Neural progenitor cell (in vitro differentiated cells): ENCODE measurements at regions not wholly inside any gene's neighbourhood (a gene's known extent, or its start where the extent isn't known, plus 50 kb on each side); places are given as distances from the start of the nearest gene placed in this dataset.

Experiments
- EZH2 ChIP-seq: fragments of 200-600 bp; sonication (generic); IDR thresholded peaks from 2 replicates; pipeline ENCODE4 v1.6.1; 2017; ENCODE audit warnings: antibody characterized with exemption, mild to moderate bottlenecking, moderate library complexity
- TF ChIP-seq, protein P1 (sequence below): fragments of 200-600 bp; sonication (generic); IDR thresholded peaks from 2 replicates; pipeline ENCODE4 v1.5.1; 2017; ENCODE audit warnings: antibody characterized with exemption, mild to moderate bottlenecking

DNA sequence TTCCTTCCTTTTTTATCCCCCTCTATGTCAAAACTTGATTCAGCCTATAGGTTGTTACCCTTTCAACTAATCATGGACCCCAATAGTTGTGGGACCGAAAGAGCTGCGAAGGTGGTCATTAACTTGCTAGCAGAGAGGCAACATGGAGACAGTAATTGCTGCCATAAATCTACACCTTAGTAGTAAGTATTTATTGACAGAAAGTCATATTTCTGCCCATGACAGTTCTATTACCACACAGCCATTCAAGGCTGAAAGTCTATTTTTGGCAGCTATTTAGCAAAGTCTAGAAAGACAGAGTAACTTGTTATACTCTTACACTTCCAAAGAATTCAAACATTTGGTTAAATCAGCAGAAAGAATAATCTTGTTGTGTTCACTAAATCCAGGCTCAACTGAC lies 236.2 kb downstream of the PRELID2 start:
- TF ChIP-seq, protein P1, sequence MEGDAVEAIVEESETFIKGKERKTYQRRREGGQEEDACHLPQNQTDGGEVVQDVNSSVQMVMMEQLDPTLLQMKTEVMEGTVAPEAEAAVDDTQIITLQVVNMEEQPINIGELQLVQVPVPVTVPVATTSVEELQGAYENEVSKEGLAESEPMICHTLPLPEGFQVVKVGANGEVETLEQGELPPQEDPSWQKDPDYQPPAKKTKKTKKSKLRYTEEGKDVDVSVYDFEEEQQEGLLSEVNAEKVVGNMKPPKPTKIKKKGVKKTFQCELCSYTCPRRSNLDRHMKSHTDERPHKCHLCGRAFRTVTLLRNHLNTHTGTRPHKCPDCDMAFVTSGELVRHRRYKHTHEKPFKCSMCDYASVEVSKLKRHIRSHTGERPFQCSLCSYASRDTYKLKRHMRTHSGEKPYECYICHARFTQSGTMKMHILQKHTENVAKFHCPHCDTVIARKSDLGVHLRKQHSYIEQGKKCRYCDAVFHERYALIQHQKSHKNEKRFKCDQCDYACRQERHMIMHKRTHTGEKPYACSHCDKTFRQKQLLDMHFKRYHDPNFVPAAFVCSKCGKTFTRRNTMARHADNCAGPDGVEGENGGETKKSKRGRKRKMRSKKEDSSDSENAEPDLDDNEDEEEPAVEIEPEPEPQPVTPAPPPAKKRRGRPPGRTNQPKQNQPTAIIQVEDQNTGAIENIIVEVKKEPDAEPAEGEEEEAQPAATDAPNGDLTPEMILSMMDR: no peak
- no peak for TF ChIP-seq EZH2
